Right lobe of liver (tissue), 6 donors: ENCODE measurements at regions not wholly inside any gene's neighbourhood (a gene's known extent, or its start where the extent isn't known, plus 50 kb on each side); places are given as distances from the start of the nearest gene placed in this dataset.

Experiments
- ATAC-seq, 4 donors: fragments of 200-7000 bp; cut with Tn5 transposase; one replicate each; pipeline ENCODE4 v1.9.1; 2020; ENCODE audit warnings: mild to moderate bottlenecking in 4 of 4, moderate library complexity in 4 of 4
- DNase-seq, 3 donors: peaks; one replicate each; pipeline ENCODE4 v3.0.0-alpha.2; 2020
- H3K27ac ChIP-seq, 3 donors: fragments of 200-600 bp; one replicate each; pipeline ENCODE4 v1.8.0; 2022
- H3K27me3 ChIP-seq, 2 donors: fragments of 200-600 bp; one replicate each; pipeline ENCODE4 v1.8.0; 2022
- H3K36me3 ChIP-seq, 4 donors: fragments of 200-600 bp; sonication (generic) in 1 of 4; one replicate each; pipeline versions ENCODE4 v1.5.1 to v1.8.0; 2017 to 2022; ENCODE audit warnings: control low read depth in 1 of 4
- H3K4me1 ChIP-seq, 4 donors: fragments of 200-600 bp; sonication (generic) in 1 of 4; one replicate each; pipeline versions ENCODE4 v1.5.1 to v1.8.0; 2017 to 2022; ENCODE audit warnings: control low read depth in 1 of 4
- H3K4me3 ChIP-seq, 3 donors: fragments of 200-600 bp; one replicate each; pipeline ENCODE4 v1.8.0; 2022
- H3K9me3 ChIP-seq, 4 donors: fragments of 200-600 bp; sonication (generic) in 1 of 4; one replicate each; pipeline versions ENCODE4 v1.5.1 to v1.8.0; 2017 to 2022; ENCODE audit warnings: control low read depth in 1 of 4
- CTCF ChIP-seq, 4 donors: fragments of 200-600 bp in 3 of 4; fragments of 450-650 bp in 1 of 4; IDR thresholded peaks; one replicate each; pipeline versions ENCODE4 v1.5.1 to v1.8.0; 2016 to 2022; ENCODE audit warnings: antibody characterized with exemption in 4 of 4, mild to moderate bottlenecking in 2 of 4
- POLR2A ChIP-seq: fragments of 450-650 bp; IDR thresholded peaks from one replicate; pipeline ENCODE4 v1.6.1; 2017; ENCODE audit warnings: antibody characterized with exemption, mild to moderate bottlenecking
- WGBS: methylation state at CpG from one replicate; pipeline ENCODE4 v1.1.6; 2018; ENCODE audit warnings: low coverage, low lambda C conversion rate; ENCODE audit not compliant: insufficient coverage; ENCODE audit errors: missing lambda C conversion rate; 5-methylcytosine and 5-hydroxymethylcytosine counted together
- intact Hi-C, 2 donors: fragments of 100-400 bp; cut with DNase I; formaldehyde crosslinking; loops; one replicate each; pipeline versions ENCODE4 v1.11.2 to v1.14.1; 2022
- donor health status: DM: no; HTN: yes; CAD: no.
- donor health status: DM: no; HTN: no; CAD: no.
- donor health status: DM: no; HTN: no; CAD: no.
- donor health status: DM: no; HTN: yes; CAD: no.
- donor health status: DM: no; HTN: yes; CAD: no.

GRCh38 chr14:100645982-100646314 lies 58.7 kb upstream of the BEGAIN start:
- Histone ChIP-seq H3K27ac (no peak overlapping the region), H3K9me3 (no peaks in the 10 kb centered on the region), H3K4me3 (no peak overlapping the region), H3K27me3 (no peaks in the 10 kb centered on the region), H3K36me3 (no peaks in the 10 kb centered on the region), H3K4me1 (peaks cover 0 to 31% (median 10%) of the 10 kb centered on the region in 4 donors)
- TF ChIP-seq POLR2A = no peak
- no peak for TF ChIP-seq CTCF (IDR thresholded peaks at IDR 0.05)
- ATAC-seq (no peak), DNase-seq (no peak)
- WGBS = 25% methylated on average over 3 of the region's 3 CpGs
- intact Hi-C loops = no loop called here

- TF ChIP-seq POLR2A (no peak), CTCF (IDR thresholded peaks at IDR 0.05) (no peak)
- peak overlapping the region; percentile 41 to 80 (median 70) for H3K27ac ChIP-seq
These were observed 61.4 kb upstream of the BEGAIN start for GRCh38 chr14:100648474-100649172.

GRCh38 chr14:100649173-100649519 lies 61.9 kb upstream of the BEGAIN start:
- H3K9me3 ChIP-seq = no peaks in the 10 kb centered on the region
- no peak for TF ChIP-seq CTCF (IDR thresholded peaks at IDR 0.05)
- no peak for TF ChIP-seq POLR2A
- peak; percentile 61 to 73 (median 68) for ATAC-seq
- H3K4me3 ChIP-seq = no peak overlapping the region
- peaks cover 0 to 25% (median 10%) of the 10 kb centered on the region in 4 donors for H3K4me1 ChIP-seq
- WGBS = 0% methylated on average over 1 of the region's 1 CpG
- no peaks in the 10 kb centered on the region for H3K36me3 ChIP-seq
- H3K27ac ChIP-seq = peak overlapping the region; percentile 41 to 80 (median 70)
- intact Hi-C loops = no loop called here
- no peak for DNase-seq
- no peaks in the 10 kb centered on the region for H3K27me3 ChIP-seq

More at GRCh38 chr14:100648474-100649172, 61.4 kb upstream of the BEGAIN start:
- ATAC-seq = peak; percentile 29 to 54 (median 52)
- Histone ChIP-seq H3K36me3 (no peaks in the 10 kb centered on the region), H3K4me3 (no peak overlapping the region), H3K4me1 (peaks cover 0 to 25% (median 10%) of the 10 kb centered on the region in 4 donors), H3K9me3 (no peaks in the 10 kb centered on the region), H3K27me3 (no peaks in the 10 kb centered on the region)
- 100% methylated on average over 1 of the region's 2 CpGs for WGBS
- DNase-seq = no peak
- intact Hi-C loops = no loop called here

GRCh38 chr14:100651999-100652508 lies 64.8 kb upstream of the BEGAIN start:
- peak in 1 of 3 donors; percentile 42 for DNase-seq
- WGBS = no CpG with 5 or more reads among the region's 2 CpGs
- Histone ChIP-seq H3K9me3 (no peaks in the 10 kb centered on the region), H3K27me3 (no peaks in the 10 kb centered on the region), H3K36me3 (no peaks in the 10 kb centered on the region), H3K4me1 (peaks cover 0 to 13% (median 4%) of the 10 kb centered on the region in 4 donors), H3K4me3 (no peak overlapping the region), H3K27ac (no peak overlapping the region)
- peak in 1 of 4 donors; percentile 47 for ATAC-seq
- intact Hi-C loops = loop anchor here in 1 of 2 donors (10.0 kb wide), 2 partner anchors 117 to 207 kb away; no protein-coding TSS in a partner anchor
- TF ChIP-seq POLR2A (no peak), CTCF (IDR thresholded peaks at IDR 0.05) (no peak)
